ENCODE measurements at regions not wholly inside any gene's neighbourhood (a gene's known extent, or its start where the extent isn't known, plus 50 kb on each side); places are given as distances from the start of the nearest gene placed in this dataset.

DNA sequence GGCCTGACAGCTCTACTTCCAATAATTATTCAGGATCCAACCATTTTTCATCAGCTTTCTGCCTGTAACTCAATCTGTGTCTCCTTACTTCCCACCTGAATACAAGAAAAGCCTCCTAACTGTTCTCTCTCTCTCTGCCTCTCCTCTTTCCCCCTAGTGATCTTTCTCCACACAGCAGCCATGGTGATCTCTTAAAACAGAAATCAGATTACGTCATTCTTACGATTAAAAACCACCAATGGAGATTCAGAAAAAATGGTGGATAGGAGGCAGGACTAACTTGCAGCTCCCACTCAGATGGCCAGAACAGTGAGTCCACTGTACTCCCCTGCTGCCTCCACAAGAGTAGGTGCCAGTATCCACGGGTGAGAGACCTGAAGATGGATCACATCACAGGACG lies 431.7 kb downstream of the MBD2 start:
- no peak for DNase-seq (ENCODE audit: low spot score)
- H3K9me3 ChIP-seq = no peaks in the 10 kb centered on the region
- no peak overlapping the region for H3K27ac ChIP-seq
- H3K36me3 ChIP-seq = no peaks in the 10 kb centered on the region
- no peak overlapping the region for H3K4me3 ChIP-seq
- no peaks in the 10 kb centered on the region for H3K4me1 ChIP-seq
- TF ChIP-seq, protein P1, sequence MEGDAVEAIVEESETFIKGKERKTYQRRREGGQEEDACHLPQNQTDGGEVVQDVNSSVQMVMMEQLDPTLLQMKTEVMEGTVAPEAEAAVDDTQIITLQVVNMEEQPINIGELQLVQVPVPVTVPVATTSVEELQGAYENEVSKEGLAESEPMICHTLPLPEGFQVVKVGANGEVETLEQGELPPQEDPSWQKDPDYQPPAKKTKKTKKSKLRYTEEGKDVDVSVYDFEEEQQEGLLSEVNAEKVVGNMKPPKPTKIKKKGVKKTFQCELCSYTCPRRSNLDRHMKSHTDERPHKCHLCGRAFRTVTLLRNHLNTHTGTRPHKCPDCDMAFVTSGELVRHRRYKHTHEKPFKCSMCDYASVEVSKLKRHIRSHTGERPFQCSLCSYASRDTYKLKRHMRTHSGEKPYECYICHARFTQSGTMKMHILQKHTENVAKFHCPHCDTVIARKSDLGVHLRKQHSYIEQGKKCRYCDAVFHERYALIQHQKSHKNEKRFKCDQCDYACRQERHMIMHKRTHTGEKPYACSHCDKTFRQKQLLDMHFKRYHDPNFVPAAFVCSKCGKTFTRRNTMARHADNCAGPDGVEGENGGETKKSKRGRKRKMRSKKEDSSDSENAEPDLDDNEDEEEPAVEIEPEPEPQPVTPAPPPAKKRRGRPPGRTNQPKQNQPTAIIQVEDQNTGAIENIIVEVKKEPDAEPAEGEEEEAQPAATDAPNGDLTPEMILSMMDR (IDR thresholded peaks at IDR 0.05) = no peak
- no peaks in the 10 kb centered on the region for H3K27me3 ChIP-seq

DNA sequence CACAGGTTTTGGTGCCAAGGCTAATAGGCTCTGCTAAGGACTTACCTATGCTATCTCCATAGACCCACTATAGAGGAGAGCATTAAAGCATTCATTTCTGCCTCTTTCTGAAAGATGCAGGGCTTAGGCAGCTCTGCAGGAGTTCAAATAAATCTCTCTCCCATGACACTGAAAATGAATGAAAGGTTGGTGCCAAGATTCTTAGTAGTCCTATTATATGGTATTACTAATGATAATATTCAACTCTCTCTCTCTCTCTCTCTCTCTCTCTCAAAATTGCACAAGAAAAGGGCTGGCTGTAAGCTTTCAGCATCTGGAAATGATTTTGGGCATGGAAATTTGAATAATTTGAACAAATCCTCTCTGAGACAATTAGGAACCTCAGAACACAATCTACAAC lies 433.7 kb downstream of the MBD2 start:
- H3K27ac ChIP-seq = no peak overlapping the region
- no peaks in the 10 kb centered on the region for H3K4me1 ChIP-seq
- no peaks in the 10 kb centered on the region for H3K27me3 ChIP-seq
- no peaks in the 10 kb centered on the region for H3K36me3 ChIP-seq
- no peak for DNase-seq (ENCODE audit: low spot score)
- TF ChIP-seq, protein P1 (IDR thresholded peaks at IDR 0.05) = no peak
- no peak overlapping the region for H3K4me3 ChIP-seq
- H3K9me3 ChIP-seq = no peaks in the 10 kb centered on the region

DNA sequence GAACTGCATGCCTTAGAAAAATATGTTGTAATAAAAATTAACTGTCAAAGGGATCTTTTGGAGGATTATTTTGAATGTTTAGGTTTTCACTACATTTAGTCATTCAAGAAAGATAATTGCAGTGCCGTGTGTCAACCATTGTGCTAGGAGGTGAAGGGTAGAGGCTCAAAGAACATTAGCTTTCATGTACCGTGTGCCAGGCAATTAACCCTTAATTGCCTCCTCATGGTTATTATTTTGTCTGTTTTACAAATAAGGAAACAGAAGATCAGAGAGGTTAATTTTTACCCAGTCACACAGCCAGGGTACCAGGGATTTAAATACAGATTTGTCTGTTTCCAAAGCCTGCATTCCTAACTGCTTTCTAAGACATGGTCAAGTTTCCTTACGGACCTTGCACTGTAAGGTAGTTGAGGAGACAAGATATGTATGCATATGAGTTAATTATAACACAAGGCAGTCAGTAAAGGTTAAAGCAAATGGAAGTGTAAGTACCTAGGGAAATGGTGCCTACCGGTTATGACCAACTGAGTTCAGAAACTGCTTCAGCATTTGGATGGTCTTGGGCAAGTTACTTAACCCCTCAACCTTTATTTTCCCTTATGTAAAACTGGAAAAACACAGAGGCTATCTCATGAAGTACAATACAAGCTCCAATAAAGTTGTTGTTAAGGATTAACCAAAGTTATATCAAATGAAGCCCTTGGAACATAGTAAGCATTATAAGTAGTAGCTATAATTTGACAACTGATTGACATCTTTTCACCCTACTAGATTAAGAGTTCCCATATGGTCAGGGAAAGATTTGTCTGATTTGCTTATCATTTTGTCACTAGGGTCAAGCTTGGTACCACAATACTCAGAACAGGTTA lies 434.9 kb downstream of the MBD2 start:
- Histone ChIP-seq H3K4me3 (no peak overlapping the region), H3K9me3 (no peaks in the 10 kb centered on the region), H3K27ac (no peak overlapping the region), H3K4me1 (no peaks in the 10 kb centered on the region), H3K27me3 (no peaks in the 10 kb centered on the region), H3K36me3 (no peaks in the 10 kb centered on the region)
- DNase-seq (ENCODE audit: low spot score) = no peak
- TF ChIP-seq, protein P1 (IDR thresholded peaks at IDR 0.05) = no peak

DNA sequence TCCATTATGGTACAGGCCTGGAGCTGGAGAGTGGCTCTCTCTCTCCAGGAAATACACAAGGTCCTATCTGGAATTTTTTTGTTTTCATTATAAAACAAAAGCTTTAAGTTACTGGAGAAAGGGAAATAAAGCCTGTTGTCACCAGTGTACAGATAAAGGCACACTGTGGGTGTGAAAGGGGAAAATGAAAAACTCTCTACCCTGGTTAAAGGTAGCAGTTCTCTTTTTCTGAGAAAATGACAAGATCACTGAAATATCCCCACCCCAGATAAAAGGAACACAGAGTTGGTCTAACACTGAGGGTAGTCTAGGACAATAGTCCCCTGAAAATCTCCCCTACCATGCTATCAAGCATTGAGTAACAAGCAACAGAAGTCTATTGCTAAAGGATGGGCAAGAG lies 438.7 kb downstream of the MBD2 start:
- Histone ChIP-seq H3K4me1 (no peaks in the 10 kb centered on the region), H3K36me3 (no peaks in the 10 kb centered on the region), H3K27ac (no peak overlapping the region), H3K9me3 (no peaks in the 10 kb centered on the region), H3K4me3 (no peak overlapping the region), H3K27me3 (no peaks in the 10 kb centered on the region)
- no peak for DNase-seq (ENCODE audit: low spot score)
- TF ChIP-seq, protein P1 (IDR thresholded peaks at IDR 0.05) = no peak

DNA sequence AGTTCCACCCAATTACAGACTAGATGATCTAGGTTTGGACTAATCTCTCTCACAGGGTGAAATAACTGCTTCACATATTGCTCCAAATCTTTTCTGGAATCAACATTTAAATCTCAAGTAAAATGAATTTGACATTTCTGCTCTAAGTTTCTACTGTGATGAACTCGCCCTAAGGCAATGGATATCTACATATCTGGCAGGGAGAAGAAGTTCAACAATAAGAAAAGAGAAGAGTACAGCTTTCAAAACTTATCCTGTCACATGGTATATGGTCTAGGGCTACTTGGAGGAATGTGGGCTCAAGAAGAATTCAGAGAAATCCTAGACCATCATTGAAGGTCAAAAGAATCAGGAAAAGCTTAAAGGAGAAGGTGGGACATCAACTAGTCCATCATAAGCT lies 440.2 kb downstream of the MBD2 start:
- no peaks in the 10 kb centered on the region for H3K9me3 ChIP-seq
- no peaks in the 10 kb centered on the region for H3K36me3 ChIP-seq
- no peak for DNase-seq (ENCODE audit: low spot score)
- no peak overlapping the region for H3K27ac ChIP-seq
- no peaks in the 10 kb centered on the region for H3K4me1 ChIP-seq
- H3K27me3 ChIP-seq = no peaks in the 10 kb centered on the region
- TF ChIP-seq, protein P1 (IDR thresholded peaks at IDR 0.05) = no peak
- H3K4me3 ChIP-seq = no peak overlapping the region

DNA sequence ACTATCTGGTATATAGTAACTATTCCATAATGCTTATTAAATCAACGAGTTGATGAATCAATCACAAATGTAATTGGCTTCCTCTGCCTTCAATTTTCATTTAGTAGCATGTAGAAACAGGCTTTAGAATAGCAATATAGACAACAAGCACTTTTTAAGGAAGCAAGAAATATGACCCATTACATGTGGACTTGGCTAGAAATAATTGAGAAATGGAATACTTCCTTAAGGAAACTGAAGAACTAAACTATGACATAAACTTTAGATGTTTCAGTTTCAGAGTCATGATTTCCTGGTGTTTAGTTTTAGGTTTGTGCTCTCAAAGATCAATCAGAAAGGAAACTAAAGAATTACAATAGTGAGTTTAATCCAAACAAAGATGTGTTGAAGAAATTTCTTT lies 443.8 kb downstream of the MBD2 start:
- Histone ChIP-seq H3K27me3 (no peaks in the 10 kb centered on the region), H3K4me3 (no peak overlapping the region), H3K27ac (no peak overlapping the region), H3K36me3 (no peaks in the 10 kb centered on the region), H3K9me3 (no peaks in the 10 kb centered on the region), H3K4me1 (no peaks in the 10 kb centered on the region)
- TF ChIP-seq, protein P1 (IDR thresholded peaks at IDR 0.05) = no peak
- no peak for DNase-seq (ENCODE audit: low spot score)
